Gastroesophageal sphincter (tissue), 2 donors: ENCODE measurements at regions not wholly inside any gene's neighbourhood (a gene's known extent, or its start where the extent isn't known, plus 50 kb on each side); places are given as distances from the start of the nearest gene placed in this dataset.

ENCODE experiments used
- POLR2A ChIP-seq, 2 donors: fragments of 450-650 bp; IDR thresholded peaks; one replicate each; pipeline ENCODE4 v1.6.1; 2017; ENCODE audit warnings: antibody characterized with exemption in 2 of 2, mild to moderate bottlenecking in 2 of 2, moderate library complexity in 1 of 2
- POLR2AphosphoS5 ChIP-seq: sonication (generic); formaldehyde crosslinking; IDR thresholded peaks from one replicate; pipeline ENCODE4 v1.6.1; 2017; ENCODE audit warnings: antibody characterized with exemption

DNA sequence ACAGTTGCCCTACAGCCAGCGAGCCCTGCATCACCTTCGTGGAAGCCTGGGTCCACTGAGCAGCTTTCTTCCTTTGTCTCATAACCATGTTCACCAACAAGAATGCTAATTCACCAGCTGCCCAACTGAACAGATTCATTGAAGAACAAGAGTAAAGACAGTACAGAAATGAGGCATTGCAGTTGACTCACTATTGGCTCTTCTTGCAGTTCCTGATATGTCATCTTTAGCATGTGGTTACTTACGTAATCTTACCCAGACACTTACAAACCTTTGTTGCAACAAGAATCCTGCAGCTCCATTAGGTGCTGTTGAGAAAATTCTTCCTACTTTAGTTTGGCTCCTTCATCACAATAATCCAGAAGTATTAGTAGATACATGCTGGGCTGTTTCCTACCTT lies 174.0 kb upstream of the TPK1 start:
- TF ChIP-seq POLR2A (IDR thresholded peaks at IDR 0.05) (no peak), POLR2AphosphoS5 (no peak)
